ENCODE measurements at regions not wholly inside any gene's neighbourhood (a gene's known extent, or its start where the extent isn't known, plus 50 kb on each side); places are given as distances from the start of the nearest gene placed in this dataset.
"Not testable (repeated sequence)": the region's sequence is repeated elsewhere in the genome, so short reads cannot be mapped to it uniquely, and the experiment has no call there.

DNA sequence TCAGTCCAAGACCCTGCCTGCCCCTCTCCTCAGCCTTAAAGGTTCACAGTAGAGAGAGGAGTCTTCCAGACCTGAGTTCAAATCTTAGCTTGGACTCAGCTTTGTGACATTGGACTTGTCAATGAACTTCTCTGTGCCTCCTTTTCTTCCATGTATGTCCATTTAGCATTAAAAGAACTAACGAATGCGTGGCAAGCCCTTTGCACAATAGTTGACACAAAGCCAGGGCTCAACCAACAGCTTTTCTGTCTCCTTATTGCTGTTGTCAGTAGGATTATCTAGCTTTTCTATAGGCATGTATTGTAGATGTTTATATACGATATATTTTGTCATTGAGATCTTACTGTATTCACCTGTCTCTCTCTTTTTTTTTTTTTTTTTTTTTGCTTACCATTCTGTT, 450.8 kb downstream of the PTPRU start:
- DNase-seq (ENCODE audit: low read depth) = no peak

DNA sequence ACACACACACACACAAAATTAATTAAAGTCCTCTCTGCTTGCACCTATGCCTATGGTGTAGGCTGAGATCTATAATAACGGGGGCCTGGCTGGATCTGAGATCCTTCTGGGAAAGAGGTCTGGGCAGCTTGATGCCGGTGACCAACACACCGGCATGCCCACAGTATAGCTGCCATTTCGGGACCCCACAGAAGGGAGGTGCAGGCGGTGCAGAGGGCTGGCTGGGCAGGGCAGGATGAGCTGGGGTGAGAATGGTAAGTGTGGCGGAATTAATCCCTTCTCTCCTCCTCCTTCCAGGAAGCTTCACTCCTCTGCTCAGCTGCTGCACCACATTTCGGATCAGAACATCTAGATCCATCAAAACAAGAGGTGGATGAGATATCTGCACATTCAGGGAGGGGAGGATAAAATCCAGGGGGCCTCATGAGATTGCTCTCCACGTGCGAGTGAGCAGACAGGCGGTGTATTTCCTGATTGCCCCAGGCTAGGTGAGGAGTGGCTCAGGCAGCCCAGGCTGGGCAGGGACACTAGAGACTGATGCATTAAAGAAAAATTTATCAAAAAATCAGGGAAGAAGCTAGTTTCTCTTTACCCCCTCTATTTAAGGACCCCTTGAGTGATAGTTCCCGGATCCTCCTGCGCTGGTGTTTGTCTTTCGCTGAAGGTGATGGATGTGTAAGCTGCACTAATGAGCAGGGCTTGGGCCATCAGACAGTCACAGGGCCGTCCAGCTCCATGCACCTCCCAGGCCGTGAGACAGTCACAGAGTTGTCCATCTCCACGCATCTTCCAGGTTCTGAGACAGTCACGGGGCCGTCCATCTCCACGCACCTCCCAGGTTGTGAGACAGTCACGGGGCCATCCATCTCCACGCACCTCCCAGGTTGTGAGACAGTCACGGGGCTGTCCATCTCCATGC, 449.9 kb downstream of the PTPRU start:
- DNase-seq (ENCODE audit: low read depth) = no peak

GRCh38 chr1:29685387-29685786, 449.1 kb downstream of the PTPRU start:
- DNase-seq (ENCODE audit: low read depth) = no peak

DNA sequence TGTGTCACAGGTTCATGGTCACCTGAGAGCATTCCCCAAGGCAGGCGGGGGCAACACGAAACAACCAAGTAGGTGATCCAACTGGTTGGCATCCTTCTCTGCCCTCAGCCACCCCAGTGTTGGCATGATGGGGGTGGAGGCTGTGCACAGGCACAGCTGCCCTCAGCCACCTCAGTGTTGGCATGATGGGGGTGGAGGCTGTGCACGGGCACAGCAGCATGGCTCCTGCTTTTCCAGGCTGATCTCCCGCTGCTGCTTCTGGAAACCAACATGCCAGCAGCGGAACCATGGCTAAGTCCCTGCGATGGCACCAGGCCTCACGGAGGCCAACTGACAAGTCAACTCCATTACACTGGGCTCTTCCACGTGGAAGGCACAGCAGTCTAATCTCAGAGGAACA, 447.8 kb downstream of the PTPRU start:
- no peak for DNase-seq (ENCODE audit: low read depth)

- DNase-seq (ENCODE audit: low read depth) = no peak
Measured at GRCh38 chr1:29683472-29683871, 447.1 kb downstream of the PTPRU start.

- no peak for DNase-seq (ENCODE audit: low read depth)
Measured at GRCh38 chr1:29682919-29683295, 446.6 kb downstream of the PTPRU start.

DNA sequence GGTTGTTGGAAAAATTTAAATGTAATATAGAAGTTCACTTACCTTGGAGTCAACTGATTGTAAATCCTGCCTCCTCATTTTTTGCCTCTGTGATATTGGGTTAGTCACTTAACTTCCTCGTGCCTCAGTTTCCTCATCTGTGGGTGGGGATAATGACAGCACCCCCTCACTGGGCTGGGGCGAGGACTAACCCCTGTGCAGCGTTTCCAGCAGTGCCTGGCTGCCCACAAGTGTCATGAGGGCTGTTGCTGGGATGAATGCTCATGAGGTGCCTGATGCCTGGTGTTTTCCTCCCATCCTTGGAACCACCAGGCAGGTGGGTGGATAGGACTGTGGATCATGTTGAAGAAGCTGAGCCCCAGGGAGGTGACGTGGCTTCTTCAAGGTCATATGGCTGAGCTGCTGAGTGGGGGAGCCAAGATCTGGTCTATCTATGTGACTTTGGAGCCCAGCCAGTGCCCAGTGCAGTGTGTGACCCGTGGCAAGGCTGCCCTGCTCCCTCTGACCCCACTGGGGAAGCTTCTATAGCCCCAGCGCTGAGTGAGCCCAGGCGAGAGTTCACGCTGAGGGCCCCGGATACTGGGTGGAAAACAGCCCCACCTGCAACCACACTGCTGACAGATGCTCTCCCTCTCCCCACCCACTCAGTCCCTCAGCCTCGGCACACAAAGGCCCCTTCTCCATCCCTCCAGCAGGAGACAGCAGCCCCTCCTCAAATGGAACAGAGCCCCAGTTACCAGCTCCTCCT, 446.0 kb downstream of the PTPRU start:
- DNase-seq (ENCODE audit: low read depth) = no peak

GRCh38 chr1:29681416-29681815, 445.1 kb downstream of the PTPRU start:
- not testable (repeated sequence) for DNase-seq (ENCODE audit: low read depth)

DNA sequence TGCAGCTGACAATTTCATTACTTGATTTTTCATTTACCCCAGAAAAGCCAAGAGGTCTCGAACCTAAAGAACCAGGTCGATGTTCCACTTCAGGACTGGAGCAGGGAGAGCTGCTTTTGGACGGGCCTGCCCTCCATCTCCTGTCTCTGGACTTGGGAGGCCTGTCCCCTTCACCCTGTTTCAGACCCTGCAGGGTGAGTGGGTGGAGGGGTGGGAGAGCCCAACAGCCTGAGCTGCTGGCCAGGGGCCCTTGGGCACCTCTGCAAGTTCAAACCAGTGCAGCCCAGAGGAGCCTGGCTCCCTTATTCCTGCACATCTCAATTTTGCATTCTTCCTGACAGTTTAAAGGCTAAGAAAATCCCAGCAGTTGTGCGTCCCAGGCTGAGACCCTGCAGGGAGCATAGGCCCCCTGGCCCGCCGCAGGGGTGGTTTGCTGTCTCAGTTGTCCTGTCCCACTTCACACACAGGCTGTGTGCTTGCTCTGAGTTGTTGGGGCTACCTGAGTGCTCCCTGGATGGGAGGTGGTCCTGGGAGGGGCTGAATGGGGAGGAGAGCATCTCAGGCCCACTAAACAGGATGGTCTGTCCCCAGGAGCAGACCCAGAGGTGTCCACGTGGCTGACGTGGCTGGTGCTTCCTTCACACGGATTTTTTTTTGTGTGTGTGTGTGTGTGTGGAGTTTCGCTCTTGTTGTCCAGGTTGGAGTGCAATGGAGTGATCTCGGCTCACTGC, 443.7 kb downstream of the PTPRU start:
- DNase-seq (ENCODE audit: low read depth) = no peak

DNA sequence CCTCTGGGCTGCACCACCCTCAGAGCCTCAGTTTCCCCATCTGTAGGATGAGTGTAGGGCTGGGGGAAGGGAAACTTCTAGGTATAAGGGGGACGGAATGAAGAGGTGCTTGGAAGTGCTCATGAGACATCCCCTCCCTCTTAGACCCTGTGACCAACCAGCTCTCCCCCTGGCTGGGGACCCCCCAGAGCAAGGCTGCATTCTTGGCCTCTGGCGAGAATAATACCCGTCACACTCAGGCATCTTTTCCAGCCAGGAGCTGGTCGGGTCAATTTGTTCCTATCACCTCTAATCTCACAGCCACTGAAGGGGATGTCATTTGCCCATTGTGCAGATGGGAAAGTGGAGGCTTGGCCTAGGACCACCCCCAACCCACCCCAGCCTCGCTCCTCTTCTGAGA, 443.0 kb downstream of the PTPRU start:
- DNase-seq (ENCODE audit: low read depth) = no peak

- no peak for DNase-seq (ENCODE audit: low read depth)
Measured at GRCh38 chr1:29677028-29678024, 441.0 kb downstream of the PTPRU start.

GRCh38 chr1:29676496-29676895, 440.2 kb downstream of the PTPRU start:
- DNase-seq (ENCODE audit: low read depth) = no peak

- peak; percentile 97 for DNase-seq (ENCODE audit: low read depth)
Measured at GRCh38 chr1:29675481-29676263, 439.4 kb downstream of the PTPRU start.

GRCh38 chr1:29674627-29675326, 438.5 kb downstream of the PTPRU start:
- DNase-seq (ENCODE audit: low read depth) = peak; percentile 40

GRCh38 chr1:29673669-29674626, 437.6 kb downstream of the PTPRU start:
- DNase-seq (ENCODE audit: low read depth) = no peak

DNA sequence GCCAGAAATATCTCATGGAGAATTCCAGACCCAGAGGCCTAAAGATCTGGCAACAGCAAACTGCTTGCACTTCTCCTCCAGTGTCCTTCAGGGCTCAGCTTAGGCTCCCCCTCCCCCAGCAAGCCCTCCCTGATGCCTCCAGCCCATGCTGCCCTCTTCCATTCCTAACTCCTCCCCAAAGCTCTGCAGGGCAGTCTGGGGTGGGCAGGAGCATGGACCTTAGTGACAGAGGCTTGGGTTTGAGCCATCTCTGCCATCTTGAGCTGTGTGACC, 436.8 kb downstream of the PTPRU start:
- DNase-seq (ENCODE audit: low read depth) = no peak

DNA sequence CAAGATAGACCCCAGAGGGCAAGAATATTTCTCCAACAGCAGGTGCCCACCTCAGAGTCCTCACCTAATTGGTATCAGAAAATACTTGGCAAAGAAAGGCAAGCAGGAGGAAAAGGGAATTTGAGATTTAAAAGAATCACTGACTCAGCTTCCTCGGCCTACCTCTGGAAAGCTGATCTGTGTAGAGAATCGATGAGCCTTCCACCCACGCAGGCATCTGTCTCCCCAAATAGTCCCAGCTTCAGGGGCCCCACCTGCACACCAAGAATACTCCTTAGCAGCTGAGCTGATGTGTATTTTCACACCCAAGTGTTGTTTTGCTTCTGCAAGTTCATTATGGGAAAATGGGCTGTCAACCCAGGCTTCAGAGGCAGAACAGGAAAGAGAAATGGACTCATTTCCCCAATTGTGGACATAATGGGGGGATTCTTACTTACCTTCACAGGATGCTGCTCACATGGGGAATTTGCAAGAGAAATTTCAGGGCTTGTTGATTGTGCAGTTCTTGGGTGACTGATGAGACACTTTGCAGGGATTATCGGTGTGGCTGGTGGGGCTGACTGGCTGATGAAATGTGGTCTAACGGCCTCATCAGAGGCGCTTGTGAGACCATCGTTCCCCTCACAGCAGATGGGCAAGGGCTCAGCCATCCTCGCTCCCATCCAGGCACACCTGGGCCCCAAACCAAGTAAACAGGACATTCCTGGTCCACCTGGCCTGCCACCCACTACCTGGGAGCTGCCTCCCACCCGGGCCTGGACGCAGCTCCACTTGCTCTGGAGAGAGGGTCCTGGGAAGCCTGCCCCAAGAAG, 436.3 kb downstream of the PTPRU start:
- no peak for DNase-seq (ENCODE audit: low read depth)
